Calu3 (cell line): ENCODE measurements at regions not wholly inside any gene's neighbourhood (a gene's known extent, or its start where the extent isn't known, plus 50 kb on each side); places are given as distances from the start of the nearest gene placed in this dataset.

ENCODE experiments used
- BruUV-seq: library from RNA; stranded (reverse); fragments of 400-500 nt; replicated peaks from 2 replicates; lab custom pipeline; 2021; lab: Mats Ljungman, UMichigan
- CTCF ChIA-PET: fragments of 300-600 bp; sonication (Branson Sonifier 250); formaldehyde crosslinking; loops from one replicate; lab custom pipeline; 2022; ENCODE audit warnings: antibody characterized with exemption; lab: Charles Lee
- DNase-seq: peaks from one replicate; pipeline ENCODE4 v3.0.0; 2022
- H3K27ac Mint-ChIP-seq: one replicate; pipeline ENCODE4 v1.8.0; 2022; ENCODE audit warnings: mixed read lengths; ENCODE audit not compliant: unreplicated experiment
- H3K27me3 Mint-ChIP-seq: one replicate; pipeline ENCODE4 v1.8.0; 2022; ENCODE audit warnings: mixed read lengths; ENCODE audit not compliant: unreplicated experiment
- H3K36me3 Mint-ChIP-seq: one replicate; pipeline ENCODE4 v1.8.0; 2022; ENCODE audit warnings: mild to moderate bottlenecking, moderate library complexity, mixed read lengths; ENCODE audit not compliant: insufficient read depth, unreplicated experiment
- H3K4me1 Mint-ChIP-seq: one replicate; pipeline ENCODE4 v1.8.0; 2022; ENCODE audit warnings: mild to moderate bottlenecking, low read depth, mixed read lengths; ENCODE audit not compliant: unreplicated experiment
- H3K4me3 Mint-ChIP-seq: one replicate; pipeline ENCODE4 v1.8.0; 2022; ENCODE audit warnings: mild to moderate bottlenecking, low read depth, moderate library complexity, mixed read lengths; ENCODE audit not compliant: unreplicated experiment
- H3K9me3 Mint-ChIP-seq: one replicate; pipeline ENCODE4 v1.8.0; 2022; ENCODE audit warnings: low read depth, mixed read lengths; ENCODE audit not compliant: unreplicated experiment
- intact Hi-C: fragments of 100-400 bp; cut with micrococcal nuclease; formaldehyde crosslinking; loops from one replicate; pipeline ENCODE4 v1.10.0; 2022; ENCODE audit not compliant: unreplicated experiment
- TF ChIP-seq, protein P1 (sequence below): fragments of 200-600 bp; IDR thresholded peaks from one replicate; pipeline ENCODE4 v1.8.0; 2022; ENCODE audit warnings: antibody characterized with exemption; ENCODE audit not compliant: unreplicated experiment

DNA sequence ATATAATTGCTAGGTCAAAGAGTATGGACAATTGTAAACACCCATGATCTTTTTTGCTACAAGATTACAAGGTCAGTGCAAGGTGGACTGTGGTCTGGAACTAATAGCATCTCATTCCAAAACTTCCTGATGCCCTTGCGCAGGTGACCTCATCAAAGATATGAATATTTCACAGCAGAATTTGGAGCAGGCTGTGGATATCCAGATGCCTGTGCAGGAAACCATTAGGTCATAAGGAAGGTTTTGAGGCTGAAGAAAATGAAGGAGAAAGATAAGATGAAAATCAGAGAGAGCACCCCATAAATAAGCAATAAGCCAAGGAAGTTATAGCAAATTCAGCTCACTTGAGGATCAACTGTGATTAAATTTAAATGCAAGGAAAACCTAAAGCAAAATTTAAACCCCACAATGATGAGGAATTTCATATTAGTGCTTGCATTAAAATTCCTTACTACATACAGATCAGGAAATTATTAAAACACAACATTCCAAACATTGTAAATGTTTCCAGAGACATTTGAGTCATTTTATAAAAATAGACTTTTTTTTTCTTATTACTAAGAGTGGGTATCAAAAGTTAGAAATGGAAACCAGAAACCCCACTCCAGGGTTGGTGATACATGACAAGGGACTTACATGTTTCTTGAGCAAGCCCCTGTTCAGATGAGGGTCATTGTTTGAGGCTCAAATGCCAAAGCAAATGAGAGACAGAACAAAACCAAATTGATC, 100.7 kb upstream of the FAM9C start:
- H3K4me1 Mint-ChIP-seq: no peaks in the 10 kb centered on the region
- intact Hi-C loops: no loop called here
- H3K36me3 Mint-ChIP-seq: no peaks in the 10 kb centered on the region
- H3K27ac Mint-ChIP-seq: no peak overlapping the region
- no TSS peak for BruUV-seq
- H3K4me3 Mint-ChIP-seq: no peak overlapping the region
- DNase-seq: no peak
- CTCF ChIA-PET: no interaction called here
- H3K9me3 Mint-ChIP-seq: peaks cover 9% of the 10 kb centered on the region
- TF ChIP-seq, protein P1, sequence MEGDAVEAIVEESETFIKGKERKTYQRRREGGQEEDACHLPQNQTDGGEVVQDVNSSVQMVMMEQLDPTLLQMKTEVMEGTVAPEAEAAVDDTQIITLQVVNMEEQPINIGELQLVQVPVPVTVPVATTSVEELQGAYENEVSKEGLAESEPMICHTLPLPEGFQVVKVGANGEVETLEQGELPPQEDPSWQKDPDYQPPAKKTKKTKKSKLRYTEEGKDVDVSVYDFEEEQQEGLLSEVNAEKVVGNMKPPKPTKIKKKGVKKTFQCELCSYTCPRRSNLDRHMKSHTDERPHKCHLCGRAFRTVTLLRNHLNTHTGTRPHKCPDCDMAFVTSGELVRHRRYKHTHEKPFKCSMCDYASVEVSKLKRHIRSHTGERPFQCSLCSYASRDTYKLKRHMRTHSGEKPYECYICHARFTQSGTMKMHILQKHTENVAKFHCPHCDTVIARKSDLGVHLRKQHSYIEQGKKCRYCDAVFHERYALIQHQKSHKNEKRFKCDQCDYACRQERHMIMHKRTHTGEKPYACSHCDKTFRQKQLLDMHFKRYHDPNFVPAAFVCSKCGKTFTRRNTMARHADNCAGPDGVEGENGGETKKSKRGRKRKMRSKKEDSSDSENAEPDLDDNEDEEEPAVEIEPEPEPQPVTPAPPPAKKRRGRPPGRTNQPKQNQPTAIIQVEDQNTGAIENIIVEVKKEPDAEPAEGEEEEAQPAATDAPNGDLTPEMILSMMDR: no peak
- no peaks in the 10 kb centered on the region for H3K27me3 Mint-ChIP-seq

DNA sequence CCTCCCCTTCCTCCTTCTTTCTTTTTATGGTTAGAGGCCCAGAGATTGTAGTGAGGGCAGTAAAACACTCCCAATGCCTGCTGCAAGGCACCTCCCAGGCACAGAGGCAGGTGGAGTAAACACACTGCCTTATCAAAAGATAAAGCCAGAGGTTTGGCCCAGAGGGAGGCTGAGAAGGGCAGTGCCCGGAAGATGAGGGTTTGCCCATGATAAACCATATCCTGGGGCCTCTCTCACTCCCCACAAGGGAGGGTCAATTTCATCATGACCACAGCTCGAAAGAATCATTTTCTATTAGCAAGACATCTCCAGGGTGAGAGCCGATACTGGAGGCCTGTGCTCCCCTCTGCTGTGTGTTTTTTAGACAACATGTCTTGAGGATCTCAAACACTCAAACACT, 98.5 kb upstream of the FAM9C start:
- Mint-ChIP-seq H3K27me3 (no peaks in the 10 kb centered on the region), H3K4me1 (no peaks in the 10 kb centered on the region), H3K9me3 (peaks cover 8% of the 10 kb centered on the region), H3K27ac (no peak overlapping the region), H3K4me3 (no peak overlapping the region), H3K36me3 (no peaks in the 10 kb centered on the region)
- DNase-seq: no peak
- TF ChIP-seq, protein P1: no peak
- no TSS peak for BruUV-seq
- CTCF ChIA-PET: no interaction called here
- intact Hi-C loops: no loop called here

DNA sequence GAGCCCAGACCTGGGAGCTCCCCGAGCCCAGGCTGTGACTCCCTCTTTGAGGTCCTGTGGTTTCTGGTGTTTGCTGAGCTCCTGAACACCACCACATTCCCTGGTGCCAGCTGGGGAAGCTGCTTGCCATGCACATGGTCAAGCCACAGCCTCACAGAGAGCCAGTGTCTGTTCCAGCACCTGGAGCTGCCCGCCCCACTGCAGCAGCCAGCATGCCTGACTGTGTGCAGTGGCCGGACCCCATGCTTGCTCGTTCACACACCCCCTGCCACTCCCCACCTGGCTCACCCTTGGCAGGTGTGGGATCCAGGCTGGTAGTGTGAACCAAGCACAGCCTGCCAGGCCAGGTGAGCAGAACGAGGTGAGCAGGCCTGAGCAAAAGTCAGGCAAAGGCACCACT, 95.6 kb upstream of the FAM9C start:
- H3K36me3 Mint-ChIP-seq: no peaks in the 10 kb centered on the region
- H3K27me3 Mint-ChIP-seq: no peaks in the 10 kb centered on the region
- H3K4me3 Mint-ChIP-seq: no peak overlapping the region
- peaks cover 6% of the 10 kb centered on the region for H3K9me3 Mint-ChIP-seq
- no TSS peak for BruUV-seq
- H3K4me1 Mint-ChIP-seq: no peaks in the 10 kb centered on the region
- intact Hi-C loops: no loop called here
- CTCF ChIA-PET: no interaction called here
- TF ChIP-seq, protein P1: no peak
- DNase-seq: no peak
- no peak overlapping the region for H3K27ac Mint-ChIP-seq

DNA sequence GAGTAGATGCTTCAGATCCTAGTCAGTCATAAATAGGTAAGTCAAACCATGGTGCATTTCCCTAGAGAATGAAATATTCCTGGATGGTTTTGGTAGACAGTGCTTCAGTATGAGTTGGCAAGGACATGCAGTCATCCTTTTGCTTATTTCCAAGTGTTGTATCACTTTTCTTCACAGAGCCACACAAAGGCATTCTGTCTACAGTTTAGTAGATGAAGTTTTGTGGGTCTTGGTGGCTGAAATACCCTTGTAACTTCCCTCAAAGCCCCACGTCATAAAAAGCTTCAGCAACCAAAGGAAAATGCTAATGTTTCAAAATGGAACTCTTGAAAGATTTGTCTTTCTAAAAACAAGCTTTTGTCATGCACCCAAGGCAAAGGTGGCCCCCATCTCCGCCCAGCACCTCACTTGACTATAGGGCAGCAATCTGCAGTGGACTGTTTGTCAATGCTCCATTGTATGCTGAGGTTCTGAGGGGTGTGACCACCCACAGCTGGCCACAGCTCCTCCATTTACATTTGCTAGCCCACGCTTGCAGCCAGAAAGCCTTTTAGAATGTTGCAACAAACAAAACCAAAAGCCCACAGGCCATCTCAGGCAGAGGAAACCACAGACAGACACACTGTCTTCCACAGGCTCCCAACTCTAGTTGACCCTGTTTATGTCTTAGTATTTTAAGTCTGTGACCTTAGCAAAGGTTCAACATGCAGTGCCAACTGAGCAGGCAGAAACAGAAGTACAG, 87.1 kb upstream of the FAM9C start:
- intact Hi-C loops: no loop called here
- Mint-ChIP-seq H3K4me1 (peaks cover 7% of the 10 kb centered on the region), H3K4me3 (no peak overlapping the region), H3K27ac (no peak overlapping the region), H3K9me3 (peaks cover 4% of the 10 kb centered on the region), H3K36me3 (no peaks in the 10 kb centered on the region), H3K27me3 (no peaks in the 10 kb centered on the region)
- BruUV-seq: no TSS peak
- no peak for DNase-seq
- TF ChIP-seq, protein P1: no peak
- CTCF ChIA-PET: no interaction called here
